Kidney (tissue), 13 donors: ENCODE measurements at regions not wholly inside any gene's neighbourhood (a gene's known extent, or its start where the extent isn't known, plus 50 kb on each side); places are given as distances from the start of the nearest gene placed in this dataset.

Source experiments
- DNase-seq, 5 donors: peaks; one replicate each; pipeline ENCODE4 v3.0.0-alpha.2; 2013 to 2020
- FAIRE-seq: peaks from 2 replicates; lab custom pipeline; 2012; peaks lifted over from hg19 to GRCh38; lab: Jason Lieb, UNC
- H3K27ac ChIP-seq, 2 donors: one replicate each; pipeline ENCODE4 v1.7.0; 2013; ENCODE audit warnings: low read depth in 2 of 2, low read length in 2 of 2, inconsistent platforms in 1 of 2
- H3K27me3 ChIP-seq: one replicate; pipeline ENCODE4 v1.7.1; 2013; ENCODE audit warnings: low read length, inconsistent platforms; ENCODE audit not compliant: control insufficient read depth, insufficient read depth
- H3K36me3 ChIP-seq, 3 donors: one replicate each; pipeline versions ENCODE4 v1.7.0 to v1.7.1; 2013; ENCODE audit warnings: low read length in 3 of 3, control low read depth in 1 of 3, inconsistent platforms in 1 of 3; ENCODE audit not compliant: insufficient read depth in 3 of 3, control insufficient read depth in 2 of 3
- H3K4me1 ChIP-seq, 3 donors: one replicate each; pipeline versions ENCODE4 v1.7.0 to v1.7.1; 2013; ENCODE audit warnings: low read length in 3 of 3, inconsistent platforms in 1 of 3, low read depth in 1 of 3; ENCODE audit not compliant: control insufficient read depth in 2 of 3, insufficient read depth in 2 of 3
- H3K4me3 ChIP-seq, 3 donors: one replicate each; pipeline versions ENCODE4 v1.7.0 to v1.8.1; 2013; ENCODE audit warnings: low read length in 3 of 3, control low read depth in 1 of 3, inconsistent platforms in 1 of 3
- H3K9ac ChIP-seq, 3 donors: one replicate each; pipeline versions ENCODE4 v1.7.0 to v1.7.1; 2013; ENCODE audit warnings: low read length in 3 of 3, control low read depth in 1 of 3, inconsistent platforms in 1 of 3
- H3K9me3 ChIP-seq, 3 donors: one replicate each; pipeline versions ENCODE4 v1.7.0 to v1.7.1; 2013; ENCODE audit warnings: low read length in 3 of 3, control low read depth in 1 of 3, inconsistent platforms in 1 of 3; ENCODE audit not compliant: control insufficient read depth in 2 of 3, insufficient read depth in 1 of 3
- CTCF ChIP-seq: IDR thresholded peaks from 3 replicates; pipeline ENCODE4 v1.5.1; 2012; ENCODE audit warnings: mild to moderate bottlenecking, moderate library complexity, borderline replicate concordance; ENCODE audit not compliant: insufficient read depth; ENCODE audit errors: extremely low read depth
- intact Hi-C: fragments of 100-400 bp; cut with DNase I; formaldehyde crosslinking; loops from one replicate; pipeline ENCODE4 v1.11.1; 2022
- donor health status: control.
- donor health status: control.
- donor health status: control.
- donor health status: control.
- donor health status: control.
- donor health status: DM: yes; HTN: yes; CAD: no.
- donor health status: Normal renal cell carcinoma (clear cell type).

- no peaks in the 10 kb centered on the region for H3K27me3 ChIP-seq
- H3K4me3 ChIP-seq = no peak overlapping the region
- no peak overlapping the region for H3K27ac ChIP-seq
- intact Hi-C loops = no loop called here
- no peaks in the 10 kb centered on the region for H3K9me3 ChIP-seq
- no peaks in the 10 kb centered on the region for H3K4me1 ChIP-seq
- DNase-seq (no peak), FAIRE-seq (no peak)
- no peaks in the 10 kb centered on the region for H3K36me3 ChIP-seq
- no peak overlapping the region for H3K9ac ChIP-seq
- TF ChIP-seq CTCF = no peak
Observed at GRCh38 chr9:1918622-1919021, 96.5 kb upstream of the SMARCA2 start.

GRCh38 chr9:1919229-1919628, 95.9 kb upstream of the SMARCA2 start:
- DNase-seq = no peak
- intact Hi-C loops = no loop called here
- Histone ChIP-seq H3K4me3 (no peak overlapping the region), H3K9me3 (no peaks in the 10 kb centered on the region), H3K27ac (no peak overlapping the region), H3K36me3 (no peaks in the 10 kb centered on the region), H3K9ac (no peak overlapping the region), H3K27me3 (no peaks in the 10 kb centered on the region), H3K4me1 (no peaks in the 10 kb centered on the region)
- no peak for TF ChIP-seq CTCF
- FAIRE-seq = no peak

GRCh38 chr9:1920386-1920785, 94.8 kb upstream of the SMARCA2 start:
- Histone ChIP-seq H3K9ac (no peak overlapping the region), H3K4me3 (no peak overlapping the region), H3K4me1 (no peaks in the 10 kb centered on the region), H3K36me3 (no peaks in the 10 kb centered on the region), H3K27ac (no peak overlapping the region), H3K27me3 (no peaks in the 10 kb centered on the region), H3K9me3 (no peaks in the 10 kb centered on the region)
- DNase-seq = no peak
- TF ChIP-seq CTCF = no peak
- no peak for FAIRE-seq
- intact Hi-C loops = no loop called here

GRCh38 chr9:1922026-1922425, 93.1 kb upstream of the SMARCA2 start:
- DNase-seq (no peak), FAIRE-seq (no peak)
- TF ChIP-seq CTCF = no peak
- H3K4me3 ChIP-seq = no peak overlapping the region
- no peaks in the 10 kb centered on the region for H3K9me3 ChIP-seq
- intact Hi-C loops = no loop called here
- no peak overlapping the region for H3K27ac ChIP-seq
- no peaks in the 10 kb centered on the region for H3K27me3 ChIP-seq
- no peaks in the 10 kb centered on the region for H3K4me1 ChIP-seq
- H3K9ac ChIP-seq = no peak overlapping the region
- H3K36me3 ChIP-seq = no peaks in the 10 kb centered on the region
